ENCODE measurements at regions not wholly inside any gene's neighbourhood (a gene's known extent, or its start where the extent isn't known, plus 50 kb on each side); places are given as distances from the start of the nearest gene placed in this dataset.

GRCh38 chr10:33817605-33818004 is 483.1 kb upstream of the NRP1 start:
- 84 to 88% methylated on average over 3 of the region's 3 CpGs for WGBS, 2 donors
- DNase-seq (ENCODE audit: low spot score in 2 of 2): no peak
- intact Hi-C loops (cut with DNase I; ENCODE audit: low total_unique reads): no loop called here
- no peak overlapping the region for H3K4me3 ChIP-seq (ENCODE audit: low read depth, poor library complexity, severe bottlenecking)
- TF ChIP-seq, protein P1, sequence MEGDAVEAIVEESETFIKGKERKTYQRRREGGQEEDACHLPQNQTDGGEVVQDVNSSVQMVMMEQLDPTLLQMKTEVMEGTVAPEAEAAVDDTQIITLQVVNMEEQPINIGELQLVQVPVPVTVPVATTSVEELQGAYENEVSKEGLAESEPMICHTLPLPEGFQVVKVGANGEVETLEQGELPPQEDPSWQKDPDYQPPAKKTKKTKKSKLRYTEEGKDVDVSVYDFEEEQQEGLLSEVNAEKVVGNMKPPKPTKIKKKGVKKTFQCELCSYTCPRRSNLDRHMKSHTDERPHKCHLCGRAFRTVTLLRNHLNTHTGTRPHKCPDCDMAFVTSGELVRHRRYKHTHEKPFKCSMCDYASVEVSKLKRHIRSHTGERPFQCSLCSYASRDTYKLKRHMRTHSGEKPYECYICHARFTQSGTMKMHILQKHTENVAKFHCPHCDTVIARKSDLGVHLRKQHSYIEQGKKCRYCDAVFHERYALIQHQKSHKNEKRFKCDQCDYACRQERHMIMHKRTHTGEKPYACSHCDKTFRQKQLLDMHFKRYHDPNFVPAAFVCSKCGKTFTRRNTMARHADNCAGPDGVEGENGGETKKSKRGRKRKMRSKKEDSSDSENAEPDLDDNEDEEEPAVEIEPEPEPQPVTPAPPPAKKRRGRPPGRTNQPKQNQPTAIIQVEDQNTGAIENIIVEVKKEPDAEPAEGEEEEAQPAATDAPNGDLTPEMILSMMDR (IDR thresholded peaks at IDR 0.05): no peak
- no peak for TF ChIP-seq POLR2A (IDR thresholded peaks at IDR 0.05)

DNA sequence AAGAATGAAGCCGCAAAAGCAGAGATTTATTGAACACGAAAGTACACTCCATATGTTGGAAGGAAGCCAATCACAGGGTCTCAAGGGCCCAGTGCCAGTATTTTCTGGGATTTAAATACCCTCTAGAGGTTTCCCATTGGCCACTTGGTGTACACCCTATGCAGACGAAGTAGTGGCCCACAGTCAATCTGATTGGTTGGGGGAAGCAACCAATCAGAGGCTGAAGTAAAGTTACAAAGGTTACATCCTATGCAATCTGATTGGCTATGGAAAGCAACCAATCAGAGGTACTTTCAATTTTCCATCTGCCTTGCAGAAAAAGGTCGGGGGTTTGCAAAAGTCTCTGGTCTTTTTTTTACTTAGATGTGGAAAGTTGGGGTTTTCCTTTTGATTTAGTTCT is 481.3 kb upstream of the NRP1 start:
- 94% methylated on average over 4 of the region's 4 CpGs for WGBS, 2 donors
- intact Hi-C loops (cut with DNase I; ENCODE audit: low total_unique reads): no loop called here
- H3K4me3 ChIP-seq (ENCODE audit: low read depth, poor library complexity, severe bottlenecking): no peak overlapping the region
- DNase-seq (ENCODE audit: low spot score in 2 of 2): no peak
- TF ChIP-seq POLR2A (IDR thresholded peaks at IDR 0.05): no peak
- TF ChIP-seq, protein P1 (IDR thresholded peaks at IDR 0.05): no peak

- intact Hi-C loops (cut with DNase I; ENCODE audit: low total_unique reads): no loop called here
- no peak for DNase-seq (ENCODE audit: low spot score in 2 of 2)
- no peak overlapping the region for H3K4me3 ChIP-seq (ENCODE audit: low read depth, poor library complexity, severe bottlenecking)
- 63 to 83% methylated on average over 3 of the region's 3 CpGs for WGBS, 2 donors
- TF ChIP-seq, protein P1 (IDR thresholded peaks at IDR 0.05): no peak
- no peak for TF ChIP-seq POLR2A (IDR thresholded peaks at IDR 0.05)
Observed at GRCh38 chr10:33813871-33814270, 479.4 kb upstream of the NRP1 start.

- intact Hi-C loops (cut with DNase I; ENCODE audit: low total_unique reads): no loop called here
- WGBS, 2 donors: 87 to 96% methylated on average over 2 of the region's 2 CpGs
- TF ChIP-seq, protein P1 (IDR thresholded peaks at IDR 0.05): no peak
- TF ChIP-seq POLR2A (IDR thresholded peaks at IDR 0.05): no peak
- no peak overlapping the region for H3K4me3 ChIP-seq (ENCODE audit: low read depth, poor library complexity, severe bottlenecking)
- DNase-seq (ENCODE audit: low spot score in 2 of 2): no peak
Observed at GRCh38 chr10:33813415-33813814, 478.9 kb upstream of the NRP1 start.

DNA sequence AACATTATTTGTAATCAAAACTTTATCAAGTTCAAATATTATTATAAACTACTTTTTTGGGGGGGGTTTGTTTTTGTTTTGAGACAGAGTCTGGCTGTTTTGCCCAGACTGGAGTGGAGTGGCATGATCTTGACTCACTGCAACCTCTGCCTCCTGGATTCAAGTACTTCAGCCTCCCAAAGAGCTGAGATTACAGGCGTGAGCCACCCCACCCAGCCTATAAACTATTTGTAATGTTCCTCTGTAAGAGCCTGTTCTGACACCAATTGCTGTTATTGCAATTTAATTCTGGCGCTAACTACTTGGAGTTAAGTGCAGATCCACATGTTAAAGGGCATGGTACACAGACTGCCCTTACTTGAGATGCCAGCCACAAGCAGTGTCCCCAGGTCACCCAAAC is 478.1 kb upstream of the NRP1 start:
- H3K4me3 ChIP-seq (ENCODE audit: low read depth, poor library complexity, severe bottlenecking): no peak overlapping the region
- WGBS, 2 donors: 90 to 94% methylated on average over 2 of the region's 2 CpGs
- intact Hi-C loops (cut with DNase I; ENCODE audit: low total_unique reads): no loop called here
- TF ChIP-seq, protein P1 (IDR thresholded peaks at IDR 0.05): no peak
- TF ChIP-seq POLR2A (IDR thresholded peaks at IDR 0.05): no peak
- no peak for DNase-seq (ENCODE audit: low spot score in 2 of 2)

DNA sequence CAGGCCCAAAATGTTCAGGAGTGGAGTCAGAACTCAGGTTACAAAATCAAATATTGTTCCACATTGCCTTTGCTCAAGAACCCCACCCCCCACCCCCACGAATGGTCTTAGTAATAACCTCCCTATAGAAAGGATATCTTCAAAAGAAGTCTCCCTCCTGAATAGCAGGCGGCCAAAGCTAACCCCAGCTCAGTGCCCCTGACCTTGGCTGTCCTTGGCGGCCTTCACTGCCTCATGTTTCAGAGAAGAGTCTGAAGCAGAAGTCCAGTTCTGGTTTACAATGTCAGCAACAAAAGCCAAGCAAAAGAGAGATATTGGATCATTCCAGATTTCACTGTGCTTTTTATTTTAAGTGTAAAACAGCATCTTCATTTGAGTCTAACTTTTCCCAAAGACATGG is 476.5 kb upstream of the NRP1 start:
- no peak for TF ChIP-seq POLR2A (IDR thresholded peaks at IDR 0.05)
- TF ChIP-seq, protein P1 (IDR thresholded peaks at IDR 0.05): no peak
- intact Hi-C loops (cut with DNase I; ENCODE audit: low total_unique reads): no loop called here
- H3K4me3 ChIP-seq (ENCODE audit: low read depth, poor library complexity, severe bottlenecking): no peak overlapping the region
- 94 to 100% methylated on average over 3 of the region's 3 CpGs for WGBS, 2 donors
- no peak for DNase-seq (ENCODE audit: low spot score in 2 of 2)
